OCI-LY1 (cell line): ENCODE measurements at regions not wholly inside any gene's neighbourhood (a gene's known extent, or its start where the extent isn't known, plus 50 kb on each side); places are given as distances from the start of the nearest gene placed in this dataset.

Source experiments
- EZH2 ChIP-seq: fragments of 200-600 bp; sonication (generic), shearing (Covaris generic); IDR thresholded peaks from 2 replicates; pipeline ENCODE4 v1.8.0; 2017; ENCODE audit warnings: borderline replicate concordance, mixed run types, mild to moderate bottlenecking, antibody characterized with exemption, low read length, moderate library complexity, mixed read lengths
- TF ChIP-seq, protein P1 (sequence below): fragments of 200-600 bp; sonication (generic), shearing (Covaris generic); IDR thresholded peaks from 2 replicates; pipeline ENCODE4 v1.5.1; 2017; ENCODE audit warnings: mild to moderate bottlenecking, antibody characterized with exemption, low read length, moderate library complexity, mixed read lengths

DNA sequence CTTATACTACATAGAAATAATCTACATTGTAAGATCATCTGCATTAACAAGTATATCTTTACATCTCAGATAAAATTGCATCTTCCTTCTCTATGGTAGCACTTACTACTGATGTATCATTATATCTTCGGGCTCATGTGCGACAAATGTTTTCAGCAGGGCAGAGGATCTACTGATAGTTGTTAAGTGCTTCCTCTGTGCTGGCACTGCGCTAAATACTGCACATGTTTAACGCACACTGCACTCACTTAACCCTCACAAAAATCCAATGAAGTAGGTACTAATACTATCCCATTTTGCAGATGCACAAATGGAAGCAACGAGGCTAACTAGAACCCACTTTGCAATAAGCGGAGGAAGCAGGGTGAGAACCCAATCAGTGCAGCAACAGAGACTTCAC lies 75.6 kb upstream of the USP25 start:
- no peak for TF ChIP-seq EZH2
- TF ChIP-seq, protein P1, sequence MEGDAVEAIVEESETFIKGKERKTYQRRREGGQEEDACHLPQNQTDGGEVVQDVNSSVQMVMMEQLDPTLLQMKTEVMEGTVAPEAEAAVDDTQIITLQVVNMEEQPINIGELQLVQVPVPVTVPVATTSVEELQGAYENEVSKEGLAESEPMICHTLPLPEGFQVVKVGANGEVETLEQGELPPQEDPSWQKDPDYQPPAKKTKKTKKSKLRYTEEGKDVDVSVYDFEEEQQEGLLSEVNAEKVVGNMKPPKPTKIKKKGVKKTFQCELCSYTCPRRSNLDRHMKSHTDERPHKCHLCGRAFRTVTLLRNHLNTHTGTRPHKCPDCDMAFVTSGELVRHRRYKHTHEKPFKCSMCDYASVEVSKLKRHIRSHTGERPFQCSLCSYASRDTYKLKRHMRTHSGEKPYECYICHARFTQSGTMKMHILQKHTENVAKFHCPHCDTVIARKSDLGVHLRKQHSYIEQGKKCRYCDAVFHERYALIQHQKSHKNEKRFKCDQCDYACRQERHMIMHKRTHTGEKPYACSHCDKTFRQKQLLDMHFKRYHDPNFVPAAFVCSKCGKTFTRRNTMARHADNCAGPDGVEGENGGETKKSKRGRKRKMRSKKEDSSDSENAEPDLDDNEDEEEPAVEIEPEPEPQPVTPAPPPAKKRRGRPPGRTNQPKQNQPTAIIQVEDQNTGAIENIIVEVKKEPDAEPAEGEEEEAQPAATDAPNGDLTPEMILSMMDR: no peak
